ENCODE measurements at regions not wholly inside any gene's neighbourhood (a gene's known extent, or its start where the extent isn't known, plus 50 kb on each side); places are given as distances from the start of the nearest gene placed in this dataset.

GRCh38 chr6:4403828-4404227 lies 268.5 kb upstream of the ECI2 start:
- WGBS (ENCODE audit: insufficient coverage) = 78% methylated on average over 3 of the region's 4 CpGs
- Histone ChIP-seq H3K9me3 (ENCODE audit: control extremely low read depth in 1 of 5, control insufficient read depth in 4 of 5, insufficient read depth in 2 of 5, low read depth in 1 of 5, low read length in 4 of 5) (no peaks in the 10 kb centered on the region), H3K36me3 (ENCODE audit: control insufficient read depth in 4 of 4, insufficient read depth in 4 of 4, low read length in 3 of 4) (no peaks in the 10 kb centered on the region), H3K27me3 (replicated peaks in 2 of 5; ENCODE audit: control insufficient read depth in 4 of 5, insufficient read depth in 5 of 5, low read length in 4 of 5) (no peaks in the 10 kb centered on the region), H3K4me3 (ENCODE audit: control insufficient read depth in 1 of 7, extremely low read depth in 1 of 7, insufficient read depth in 4 of 7, low read depth in 2 of 7, low read length in 6 of 7) (no peak overlapping the region), H3K4me1 (ENCODE audit: control extremely low read depth in 1 of 4, control insufficient read depth in 4 of 4, insufficient read depth in 4 of 4, low read length in 3 of 4) (peaks cover 0 to 5% (median 0%) of the 10 kb centered on the region in 4 experiments), H3K27ac (ENCODE audit: insufficient read depth in 1 of 2, low read depth in 1 of 2, low read length in 2 of 2, poor library complexity in 1 of 2, severe bottlenecking in 2 of 2) (no peak overlapping the region)
- DNase-seq = no peak
- CTCF ChIA-PET = no interaction called here
- POLR2A ChIA-PET = no interaction called here

- Histone ChIP-seq H3K27me3 (replicated peaks in 2 of 5; ENCODE audit: control insufficient read depth in 4 of 5, insufficient read depth in 5 of 5, low read length in 4 of 5) (no peaks in the 10 kb centered on the region), H3K27ac (ENCODE audit: insufficient read depth in 1 of 2, low read depth in 1 of 2, low read length in 2 of 2, poor library complexity in 1 of 2, severe bottlenecking in 2 of 2) (no peak overlapping the region), H3K4me1 (ENCODE audit: control extremely low read depth in 1 of 4, control insufficient read depth in 4 of 4, insufficient read depth in 4 of 4, low read length in 3 of 4) (peaks cover 0 to 5% (median 0%) of the 10 kb centered on the region in 4 experiments), H3K4me3 (ENCODE audit: control insufficient read depth in 1 of 7, extremely low read depth in 1 of 7, insufficient read depth in 4 of 7, low read depth in 2 of 7, low read length in 6 of 7) (no peak overlapping the region), H3K36me3 (ENCODE audit: control insufficient read depth in 4 of 4, insufficient read depth in 4 of 4, low read length in 3 of 4) (no peaks in the 10 kb centered on the region), H3K9me3 (ENCODE audit: control extremely low read depth in 1 of 5, control insufficient read depth in 4 of 5, insufficient read depth in 2 of 5, low read depth in 1 of 5, low read length in 4 of 5) (no peaks in the 10 kb centered on the region)
- no peak for DNase-seq
- ChIA-PET CTCF (no interaction called here), POLR2A (no interaction called here)
- 96% methylated on average over 9 of the region's 12 CpGs for WGBS (ENCODE audit: insufficient coverage)
Observed at GRCh38 chr6:4403023-4403752, 267.8 kb upstream of the ECI2 start.

GRCh38 chr6:4402477-4402976 lies 267.2 kb upstream of the ECI2 start:
- H3K9me3 ChIP-seq (ENCODE audit: control extremely low read depth in 1 of 5, control insufficient read depth in 4 of 5, insufficient read depth in 2 of 5, low read depth in 1 of 5, low read length in 4 of 5) = no peaks in the 10 kb centered on the region
- WGBS (ENCODE audit: insufficient coverage) = 75% methylated on average over 11 of the region's 11 CpGs
- H3K36me3 ChIP-seq (ENCODE audit: control insufficient read depth in 4 of 4, insufficient read depth in 4 of 4, low read length in 3 of 4) = no peaks in the 10 kb centered on the region
- H3K4me1 ChIP-seq (ENCODE audit: control extremely low read depth in 1 of 4, control insufficient read depth in 4 of 4, insufficient read depth in 4 of 4, low read length in 3 of 4) = peaks cover 0 to 5% (median 0%) of the 10 kb centered on the region in 4 experiments
- CTCF ChIA-PET = no interaction called here
- DNase-seq = peak in 2 of 3 donors; percentile 19 to 21
- POLR2A ChIA-PET = no interaction called here
- H3K4me3 ChIP-seq (ENCODE audit: control insufficient read depth in 1 of 7, extremely low read depth in 1 of 7, insufficient read depth in 4 of 7, low read depth in 2 of 7, low read length in 6 of 7) = no peak overlapping the region
- no peak overlapping the region for H3K27ac ChIP-seq (ENCODE audit: insufficient read depth in 1 of 2, low read depth in 1 of 2, low read length in 2 of 2, poor library complexity in 1 of 2, severe bottlenecking in 2 of 2)
- no peaks in the 10 kb centered on the region for H3K27me3 ChIP-seq (replicated peaks in 2 of 5; ENCODE audit: control insufficient read depth in 4 of 5, insufficient read depth in 5 of 5, low read length in 4 of 5)

- no peak for DNase-seq
- H3K4me1 ChIP-seq (ENCODE audit: control extremely low read depth in 1 of 4, control insufficient read depth in 4 of 4, insufficient read depth in 4 of 4, low read length in 3 of 4) = peaks cover 0 to 5% (median 0%) of the 10 kb centered on the region in 4 experiments
- H3K27me3 ChIP-seq (replicated peaks in 2 of 5; ENCODE audit: control insufficient read depth in 4 of 5, insufficient read depth in 5 of 5, low read length in 4 of 5) = no peaks in the 10 kb centered on the region
- ChIA-PET CTCF (no interaction called here), POLR2A (no interaction called here)
- no peaks in the 10 kb centered on the region for H3K36me3 ChIP-seq (ENCODE audit: control insufficient read depth in 4 of 4, insufficient read depth in 4 of 4, low read length in 3 of 4)
- H3K27ac ChIP-seq (ENCODE audit: insufficient read depth in 1 of 2, low read depth in 1 of 2, low read length in 2 of 2, poor library complexity in 1 of 2, severe bottlenecking in 2 of 2) = no peak overlapping the region
- no peaks in the 10 kb centered on the region for H3K9me3 ChIP-seq (ENCODE audit: control extremely low read depth in 1 of 5, control insufficient read depth in 4 of 5, insufficient read depth in 2 of 5, low read depth in 1 of 5, low read length in 4 of 5)
- H3K4me3 ChIP-seq (ENCODE audit: control insufficient read depth in 1 of 7, extremely low read depth in 1 of 7, insufficient read depth in 4 of 7, low read depth in 2 of 7, low read length in 6 of 7) = no peak overlapping the region
- WGBS (ENCODE audit: insufficient coverage) = 95% methylated on average over 16 of the region's 19 CpGs
Observed at GRCh38 chr6:4401408-4402368, 266.3 kb upstream of the ECI2 start.

- Histone ChIP-seq H3K4me1 (ENCODE audit: control extremely low read depth in 1 of 4, control insufficient read depth in 4 of 4, insufficient read depth in 4 of 4, low read length in 3 of 4) (peaks cover 0 to 5% (median 0%) of the 10 kb centered on the region in 4 experiments), H3K4me3 (ENCODE audit: control insufficient read depth in 1 of 7, extremely low read depth in 1 of 7, insufficient read depth in 4 of 7, low read depth in 2 of 7, low read length in 6 of 7) (no peak overlapping the region), H3K9me3 (ENCODE audit: control extremely low read depth in 1 of 5, control insufficient read depth in 4 of 5, insufficient read depth in 2 of 5, low read depth in 1 of 5, low read length in 4 of 5) (peaks cover 0 to 2% (median 0%) of the 10 kb centered on the region in 5 experiments), H3K36me3 (ENCODE audit: control insufficient read depth in 4 of 4, insufficient read depth in 4 of 4, low read length in 3 of 4) (no peaks in the 10 kb centered on the region), H3K27me3 (replicated peaks in 2 of 5; ENCODE audit: control insufficient read depth in 4 of 5, insufficient read depth in 5 of 5, low read length in 4 of 5) (no peaks in the 10 kb centered on the region), H3K27ac (ENCODE audit: insufficient read depth in 1 of 2, low read depth in 1 of 2, low read length in 2 of 2, poor library complexity in 1 of 2, severe bottlenecking in 2 of 2) (no peak overlapping the region)
- ChIA-PET POLR2A (no interaction called here), CTCF (no interaction called here)
- 93% methylated on average over 2 of the region's 2 CpGs for WGBS (ENCODE audit: insufficient coverage)
- DNase-seq = no peak
Observed at GRCh38 chr6:4399656-4400055, 264.3 kb upstream of the ECI2 start.

- H3K27me3 ChIP-seq (replicated peaks in 2 of 5; ENCODE audit: control insufficient read depth in 4 of 5, insufficient read depth in 5 of 5, low read length in 4 of 5) = no peaks in the 10 kb centered on the region
- DNase-seq = no peak
- no peak overlapping the region for H3K4me3 ChIP-seq (ENCODE audit: control insufficient read depth in 1 of 7, extremely low read depth in 1 of 7, insufficient read depth in 4 of 7, low read depth in 2 of 7, low read length in 6 of 7)
- no peak overlapping the region for H3K27ac ChIP-seq (ENCODE audit: insufficient read depth in 1 of 2, low read depth in 1 of 2, low read length in 2 of 2, poor library complexity in 1 of 2, severe bottlenecking in 2 of 2)
- 97% methylated on average over 3 of the region's 3 CpGs for WGBS (ENCODE audit: insufficient coverage)
- ChIA-PET CTCF (no interaction called here), POLR2A (no interaction called here)
- H3K9me3 ChIP-seq (ENCODE audit: control extremely low read depth in 1 of 5, control insufficient read depth in 4 of 5, insufficient read depth in 2 of 5, low read depth in 1 of 5, low read length in 4 of 5) = peaks cover 0 to 3% (median 0%) of the 10 kb centered on the region in 5 experiments
- H3K4me1 ChIP-seq (ENCODE audit: control extremely low read depth in 1 of 4, control insufficient read depth in 4 of 4, insufficient read depth in 4 of 4, low read length in 3 of 4) = peaks cover 0 to 5% (median 0%) of the 10 kb centered on the region in 4 experiments
- no peaks in the 10 kb centered on the region for H3K36me3 ChIP-seq (ENCODE audit: control insufficient read depth in 4 of 4, insufficient read depth in 4 of 4, low read length in 3 of 4)
Observed at GRCh38 chr6:4398791-4399190, 263.4 kb upstream of the ECI2 start.

- no peak for DNase-seq
- no peaks in the 10 kb centered on the region for H3K27me3 ChIP-seq (replicated peaks in 2 of 5; ENCODE audit: control insufficient read depth in 4 of 5, insufficient read depth in 5 of 5, low read length in 4 of 5)
- no peaks in the 10 kb centered on the region for H3K36me3 ChIP-seq (ENCODE audit: control insufficient read depth in 4 of 4, insufficient read depth in 4 of 4, low read length in 3 of 4)
- ChIA-PET POLR2A (interaction anchor here (0.6 kb wide), 1 partner anchor 717 kb away, joined by 3 read pairs; no protein-coding TSS in a partner anchor), CTCF (no interaction called here)
- H3K4me3 ChIP-seq (ENCODE audit: control insufficient read depth in 1 of 7, extremely low read depth in 1 of 7, insufficient read depth in 4 of 7, low read depth in 2 of 7, low read length in 6 of 7) = no peak overlapping the region
- no peak overlapping the region for H3K27ac ChIP-seq (ENCODE audit: insufficient read depth in 1 of 2, low read depth in 1 of 2, low read length in 2 of 2, poor library complexity in 1 of 2, severe bottlenecking in 2 of 2)
- peaks cover 0 to 1% (median 0%) of the 10 kb centered on the region in 4 experiments for H3K4me1 ChIP-seq (ENCODE audit: control extremely low read depth in 1 of 4, control insufficient read depth in 4 of 4, insufficient read depth in 4 of 4, low read length in 3 of 4)
- peaks cover 0 to 3% (median 0%) of the 10 kb centered on the region in 5 experiments for H3K9me3 ChIP-seq (ENCODE audit: control extremely low read depth in 1 of 5, control insufficient read depth in 4 of 5, insufficient read depth in 2 of 5, low read depth in 1 of 5, low read length in 4 of 5)
- WGBS (ENCODE audit: insufficient coverage) = 92% methylated on average over 3 of the region's 5 CpGs
Observed at GRCh38 chr6:4397307-4397706, 261.9 kb upstream of the ECI2 start.
